IMR-90 (cell line): ENCODE measurements at regions not wholly inside any gene's neighbourhood (a gene's known extent, or its start where the extent isn't known, plus 50 kb on each side); places are given as distances from the start of the nearest gene placed in this dataset.

ENCODE experiments used
- ATAC-seq: fragments of 200-7000 bp; cut with Tn5 transposase; 2 replicates; pipeline ENCODE4 v1.9.1; 2020; ENCODE audit warnings: low read depth, mild to moderate bottlenecking, moderate library complexity
- BruUV-seq: library from RNA; stranded (reverse); fragments of 400-500 nt; replicated peaks from 2 replicates; lab custom pipeline; 2021; lab: Mats Ljungman, UMichigan
- CTCF ChIA-PET: fragments of 300-600 bp; formaldehyde crosslinking; extraction: SDS; loops from one replicate; lab custom pipeline; 2021; ENCODE audit warnings: antibody characterized with exemption; lab: Yijun Ruan, JAX
- POLR2A ChIA-PET: fragments of 300-600 bp; sonication (Branson Sonifier 250); formaldehyde crosslinking; loops from one replicate; lab custom pipeline; 2022; ENCODE audit warnings: antibody characterized with exemption; ENCODE audit not compliant: unreplicated experiment; lab: Charles Lee
- DNase-seq: peaks from one replicate; pipeline ENCODE4 v3.0.0; 2013
- H2AFZ ChIP-seq: replicated peaks from 2 replicates; pipeline ENCODE3; 2013; ENCODE audit warnings: low read length, mild to moderate bottlenecking; ENCODE audit not compliant: poor library complexity
- H2AK5ac ChIP-seq: 2 replicates; pipeline ENCODE4 v1.6.1; 2013; ENCODE audit warnings: low read depth, low read length, inconsistent platforms
- H2AK9ac ChIP-seq: replicated peaks from 2 replicates; pipeline ENCODE3; 2013; ENCODE audit warnings: mild to moderate bottlenecking, low read depth, low read length, moderate library complexity; ENCODE audit not compliant: poor library complexity
- H2BK120ac ChIP-seq: 2 replicates; pipeline ENCODE4 v1.6.1; 2013; ENCODE audit warnings: low read depth, low read length, inconsistent platforms
- H2BK15ac ChIP-seq: 3 replicates; pipeline ENCODE4 v1.6.1; 2013; ENCODE audit warnings: low read depth, low read length, inconsistent platforms
- H2BK20ac ChIP-seq: 2 replicates; pipeline ENCODE4 v1.6.1; 2013; ENCODE audit warnings: low read depth, mild to moderate bottlenecking, inconsistent platforms, low read length, moderate library complexity
- H2BK5ac ChIP-seq: 2 replicates; pipeline ENCODE4 v1.6.1; 2013; ENCODE audit warnings: mild to moderate bottlenecking, low read depth, low read length, inconsistent platforms; ENCODE audit not compliant: poor library complexity, severe bottlenecking
- H3K14ac ChIP-seq: replicated peaks from 2 replicates; pipeline ENCODE4 v1.6.1; 2013; ENCODE audit warnings: low read depth, low read length, inconsistent platforms
- H3K18ac ChIP-seq: 2 replicates; pipeline ENCODE4 v1.6.1; 2013; ENCODE audit warnings: low read depth, low read length, control low read depth
- H3K23ac ChIP-seq: 2 replicates; pipeline ENCODE4 v1.6.1; 2013; ENCODE audit warnings: low read depth, low read length, inconsistent platforms
- H3K27ac ChIP-seq: 2 replicates; pipeline ENCODE4 v1.5.1; 2013; ENCODE audit warnings: mild to moderate bottlenecking, control low read depth, low read length; ENCODE audit not compliant: insufficient read depth
- H3K27me3 ChIP-seq: 2 replicates; pipeline ENCODE4 v1.6.1; 2013; ENCODE audit warnings: low read length; ENCODE audit not compliant: control insufficient read depth, insufficient read depth
- H3K36me3 ChIP-seq: 2 replicates; pipeline ENCODE4 v1.6.1; 2013; ENCODE audit warnings: low read length, mixed read lengths; ENCODE audit not compliant: control insufficient read depth, insufficient read depth
- H3K4ac ChIP-seq: 2 replicates; pipeline ENCODE4 v1.6.1; 2013; ENCODE audit warnings: low read depth, low read length, inconsistent platforms
- H3K4me1 ChIP-seq: 2 replicates; pipeline ENCODE4 v1.6.1; 2013; ENCODE audit warnings: low read length, mixed read lengths; ENCODE audit not compliant: control insufficient read depth, insufficient read depth
- H3K4me2 ChIP-seq: 2 replicates; pipeline ENCODE4 v1.6.1; 2013; ENCODE audit warnings: low read depth, mild to moderate bottlenecking, control low read depth, low read length, moderate library complexity
- H3K4me3 ChIP-seq: 2 replicates; pipeline ENCODE4 v1.5.1; 2013; ENCODE audit warnings: low read depth, mild to moderate bottlenecking, control low read depth, low read length, moderate library complexity; ENCODE audit not compliant: insufficient read depth
- H3K56ac ChIP-seq: 2 replicates; pipeline ENCODE4 v1.6.1; 2013; ENCODE audit warnings: low read length, inconsistent platforms; ENCODE audit not compliant: insufficient read depth; ENCODE audit errors: extremely low read depth
- H3K79me1 ChIP-seq, 2 experiments: 2 replicates each; pipeline ENCODE4 v1.6.1; 2013; ENCODE audit warnings: low read length in 2 of 2, inconsistent platforms in 1 of 2, low read depth in 1 of 2
- H3K9ac ChIP-seq: 2 replicates; pipeline ENCODE4 v1.6.1; 2013; ENCODE audit warnings: low read depth, low read length, control low read depth
- H3K9me1 ChIP-seq: 2 replicates; pipeline ENCODE4 v1.6.1; 2013; ENCODE audit warnings: low read length, inconsistent platforms; ENCODE audit not compliant: insufficient read depth
- H3K9me3 ChIP-seq: 2 replicates; pipeline ENCODE4 v1.6.1; 2013; ENCODE audit warnings: low read length; ENCODE audit not compliant: control insufficient read depth, insufficient read depth
- H4K20me1 ChIP-seq: 2 replicates; pipeline ENCODE4 v1.6.1; 2013; ENCODE audit warnings: low read length, inconsistent platforms; ENCODE audit not compliant: insufficient read depth
- H4K5ac ChIP-seq: 2 replicates; pipeline ENCODE4 v1.6.1; 2013; ENCODE audit warnings: mild to moderate bottlenecking, low read depth, low read length, control low read depth
- H4K8ac ChIP-seq, 2 experiments: 2 replicates each; pipeline ENCODE4 v1.6.1; 2013; ENCODE audit warnings: low read depth in 2 of 2, low read length in 2 of 2, control low read depth in 1 of 2, inconsistent platforms in 1 of 2
- H4K91ac ChIP-seq: 2 replicates; pipeline ENCODE4 v1.6.1; 2013; ENCODE audit warnings: low read depth, low read length, inconsistent platforms; ENCODE audit not compliant: insufficient read depth
- CEBPB ChIP-seq: IDR thresholded peaks from 2 replicates; pipeline ENCODE4 v1.6.1; 2012; ENCODE audit warnings: low read depth, low read length, improper control_type of control experiment
- MAFK ChIP-seq: IDR thresholded peaks from 2 replicates; pipeline ENCODE4 v1.6.1; 2012; ENCODE audit warnings: low read depth, low read length, improper control_type of control experiment
- NFE2L2 ChIP-seq: fragments of 150-350 bp; IDR thresholded peaks from 2 replicates; pipeline ENCODE4 v1.6.1; 2016; ENCODE audit warnings: low read depth, mild to moderate bottlenecking, low read length
- POLR2A ChIP-seq: IDR thresholded peaks from 2 replicates; pipeline ENCODE4 v1.6.1; 2012; ENCODE audit warnings: mild to moderate bottlenecking, low read depth, low read length
- RAD21 ChIP-seq: IDR thresholded peaks from 2 replicates; pipeline ENCODE4 v1.6.1; 2012; ENCODE audit warnings: low read length, improper control_type of control experiment
- RCOR1 ChIP-seq: IDR thresholded peaks from 2 replicates; pipeline ENCODE4 v1.6.1; 2012; ENCODE audit warnings: mild to moderate bottlenecking, low read length, improper control_type of control experiment; ENCODE audit not compliant: insufficient replicate concordance
- RFX5 ChIP-seq: IDR thresholded peaks from 2 replicates; pipeline ENCODE4 v1.8.0; 2012; ENCODE audit warnings: low read depth, mild to moderate bottlenecking, low read length, moderate library complexity
- USF2 ChIP-seq: fragments of 150-350 bp; IDR thresholded peaks from 2 replicates; pipeline ENCODE4 v1.6.1; 2017; ENCODE audit warnings: mild to moderate bottlenecking, antibody characterized with exemption, low read length, low read depth
- WGBS, 2 experiments: methylation state at CpG; one replicate each; pipeline versions ENCODE4 v1.1.5 to v1.1.7; 2013; ENCODE audit warnings: missing lambda C conversion rate in 2 of 2; ENCODE audit not compliant: insufficient read length in 1 of 2; ENCODE audit errors: extremely low coverage in 2 of 2; 5-methylcytosine and 5-hydroxymethylcytosine counted together
- dilution Hi-C: fragments of 300-500 bp; cut with HindIII; formaldehyde crosslinking; loops from one replicate; pipeline ENCODE4 v1.14.3; 2018; ENCODE audit warnings: low sequenced_read_pairs; ENCODE audit not compliant: unreplicated experiment
- in situ Hi-C: fragments of 300-500 bp; cut with MboI; formaldehyde crosslinking; loops from 3 replicates; pipeline ENCODE4 v1.14.3; 2019; ENCODE audit warnings: low sequenced_read_pairs, inconsistent platforms, mixed read lengths
- intact Hi-C: fragments of 100-400 bp; cut with micrococcal nuclease; formaldehyde crosslinking; loops from 2 replicates; pipeline ENCODE4 v1.10.0; 2022

GRCh38 chrX:25178555-25178954 lies 162.8 kb upstream of the ARX start:
- no peaks in the 10 kb centered on the region for H3K9me3 ChIP-seq
- H3K9ac ChIP-seq = no peak overlapping the region
- DNase-seq (no peak), ATAC-seq (no peak)
- WGBS, 2 experiments = no CpG with 5 or more reads among the region's 3 CpGs
- intact Hi-C loops = no loop called here
- in situ Hi-C loops = no loop called here
- H3K4me2 ChIP-seq = no peak overlapping the region
- H2BK120ac ChIP-seq = no peak overlapping the region
- POLR2A ChIA-PET = no interaction called here
- H3K23ac ChIP-seq = no peak overlapping the region
- no peak overlapping the region for H2AFZ ChIP-seq
- no peak overlapping the region for H2BK20ac ChIP-seq
- H3K56ac ChIP-seq = no peak overlapping the region
- BruUV-seq = no TSS peak
- H3K9me1 ChIP-seq = no peaks in the 10 kb centered on the region
- no peak overlapping the region for H2AK5ac ChIP-seq
- no peak overlapping the region for H4K91ac ChIP-seq
- no peaks in the 10 kb centered on the region for H3K79me1 ChIP-seq
- TF ChIP-seq USF2 (no peak), RFX5 (no peak), CEBPB (no peak), RAD21 (no peak), NFE2L2 (no peak), RCOR1 (no peak), POLR2A (no peak), MAFK (no peak)
- no peaks in the 10 kb centered on the region for H4K20me1 ChIP-seq
- no peaks in the 10 kb centered on the region for H3K4me1 ChIP-seq
- H4K8ac ChIP-seq = no peak overlapping the region
- no peaks in the 10 kb centered on the region for H3K36me3 ChIP-seq
- H2AK9ac ChIP-seq = no peak overlapping the region
- H4K5ac ChIP-seq = no peak overlapping the region
- no peak overlapping the region for H2BK5ac ChIP-seq
- dilution Hi-C loops = no loop called here
- no peak overlapping the region for H3K4ac ChIP-seq
- H3K27ac ChIP-seq = no peak overlapping the region
- H3K18ac ChIP-seq = no peak overlapping the region
- H3K14ac ChIP-seq = no peak overlapping the region
- no peak overlapping the region for H2BK15ac ChIP-seq
- H3K27me3 ChIP-seq = no peaks in the 10 kb centered on the region
- CTCF ChIA-PET = no interaction called here
- H3K4me3 ChIP-seq = no peak overlapping the region
